ENCODE measurements at regions not wholly inside any gene's neighbourhood (a gene's known extent, or its start where the extent isn't known, plus 50 kb on each side); places are given as distances from the start of the nearest gene placed in this dataset.

DNA sequence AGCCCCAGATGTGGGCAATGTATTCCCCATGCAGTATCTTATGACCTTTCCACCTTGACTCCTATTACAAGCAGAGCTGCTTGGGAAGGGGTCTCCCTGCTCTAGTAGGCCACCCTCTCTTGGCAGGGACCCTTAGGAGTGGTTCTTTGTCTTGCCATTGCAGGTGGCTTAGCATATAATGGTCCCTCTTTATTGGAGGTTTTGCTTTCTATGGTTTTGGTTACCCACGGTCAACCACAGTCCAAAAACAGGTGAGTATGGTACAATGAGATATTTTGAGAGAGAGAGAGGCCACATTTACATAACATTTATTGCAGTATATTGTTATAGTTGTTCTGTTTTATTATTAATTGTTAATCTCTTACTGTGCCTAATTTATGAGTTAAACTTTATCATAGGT lies 472.8 kb upstream of the ASIC2 start:
- H3K4me2 ChIP-seq (replicated peaks; ENCODE audit: low read depth, low read length, poor library complexity, severe bottlenecking): no peak overlapping the region
- DNase-seq (no peak), ATAC-seq (ENCODE audit: low read depth) (no peak)
- no peaks in the 10 kb centered on the region for H3K4me1 Mint-ChIP-seq
- H3K27me3 ChIP-seq (replicated peaks in 1 of 4; ENCODE audit: control extremely low read depth in 1 of 4, control insufficient read depth in 3 of 4, insufficient read depth in 4 of 4, low read length in 3 of 4): no peaks in the 10 kb centered on the region
- no peaks in the 10 kb centered on the region for H3K9me3 Mint-ChIP-seq (ENCODE audit: insufficient read depth)
- no peak overlapping the region for H3K9ac ChIP-seq (ENCODE audit: low read length)
- intact Hi-C loops (cut with micrococcal nuclease): no loop called here
- H3K27ac Mint-ChIP-seq: no peak overlapping the region
- no peaks in the 10 kb centered on the region for H3K36me3 ChIP-seq (replicated peaks in 1 of 2; ENCODE audit: control extremely low read depth in 1 of 2, control insufficient read depth in 1 of 2, extremely low read depth in 1 of 2, insufficient read depth in 2 of 2, low read length in 1 of 2)
- H3K4me3 Mint-ChIP-seq: no peak overlapping the region
- no peaks in the 10 kb centered on the region for H4K20me1 ChIP-seq (ENCODE audit: control insufficient read depth, insufficient read depth, low read length, poor library complexity, severe bottlenecking)
- no peaks in the 10 kb centered on the region for H3K9me3 ChIP-seq (ENCODE audit: control extremely low read depth in 1 of 3, control insufficient read depth in 2 of 3, insufficient read depth in 1 of 3, low read length in 2 of 3)
- CTCF ChIA-PET: interaction anchor here (2.4 kb wide), 1 partner anchor 12 kb away, joined by 10 read pairs; no protein-coding TSS in a partner anchor
- WGBS (ENCODE audit: insufficient coverage): no CpG with 5 or more reads among the region's 1 CpG
- no peaks in the 10 kb centered on the region for H3K79me2 ChIP-seq (ENCODE audit: control insufficient read depth, insufficient read depth, low read length)
- TF ChIP-seq, protein P1, sequence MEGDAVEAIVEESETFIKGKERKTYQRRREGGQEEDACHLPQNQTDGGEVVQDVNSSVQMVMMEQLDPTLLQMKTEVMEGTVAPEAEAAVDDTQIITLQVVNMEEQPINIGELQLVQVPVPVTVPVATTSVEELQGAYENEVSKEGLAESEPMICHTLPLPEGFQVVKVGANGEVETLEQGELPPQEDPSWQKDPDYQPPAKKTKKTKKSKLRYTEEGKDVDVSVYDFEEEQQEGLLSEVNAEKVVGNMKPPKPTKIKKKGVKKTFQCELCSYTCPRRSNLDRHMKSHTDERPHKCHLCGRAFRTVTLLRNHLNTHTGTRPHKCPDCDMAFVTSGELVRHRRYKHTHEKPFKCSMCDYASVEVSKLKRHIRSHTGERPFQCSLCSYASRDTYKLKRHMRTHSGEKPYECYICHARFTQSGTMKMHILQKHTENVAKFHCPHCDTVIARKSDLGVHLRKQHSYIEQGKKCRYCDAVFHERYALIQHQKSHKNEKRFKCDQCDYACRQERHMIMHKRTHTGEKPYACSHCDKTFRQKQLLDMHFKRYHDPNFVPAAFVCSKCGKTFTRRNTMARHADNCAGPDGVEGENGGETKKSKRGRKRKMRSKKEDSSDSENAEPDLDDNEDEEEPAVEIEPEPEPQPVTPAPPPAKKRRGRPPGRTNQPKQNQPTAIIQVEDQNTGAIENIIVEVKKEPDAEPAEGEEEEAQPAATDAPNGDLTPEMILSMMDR (IDR thresholded peaks at IDR 0.05): no peak
- no peak for TF ChIP-seq EZH2 (IDR thresholded peaks at IDR 0.05; ENCODE audit: borderline replicate concordance, insufficient read depth, low read depth, low read length, poor library complexity, severe bottlenecking)
- H3K27ac ChIP-seq (ENCODE audit: low read length in 2 of 2): no peak overlapping the region
- H2AFZ ChIP-seq (ENCODE audit: insufficient read depth, low read depth, low read length, poor library complexity, severe bottlenecking): no peak overlapping the region
- no peak overlapping the region for H3K4me3 ChIP-seq (ENCODE audit: control extremely low read depth in 1 of 5, extremely low read depth in 1 of 5, insufficient read depth in 1 of 5, low read depth in 2 of 5, low read length in 4 of 5)
- POLR2A ChIA-PET: no interaction called here
- H3K27me3 Mint-ChIP-seq: peaks cover 9% of the 10 kb centered on the region
- no peaks in the 10 kb centered on the region for H3K4me1 ChIP-seq (ENCODE audit: control insufficient read depth in 2 of 2, insufficient read depth in 2 of 2, low read length in 2 of 2)

DNA sequence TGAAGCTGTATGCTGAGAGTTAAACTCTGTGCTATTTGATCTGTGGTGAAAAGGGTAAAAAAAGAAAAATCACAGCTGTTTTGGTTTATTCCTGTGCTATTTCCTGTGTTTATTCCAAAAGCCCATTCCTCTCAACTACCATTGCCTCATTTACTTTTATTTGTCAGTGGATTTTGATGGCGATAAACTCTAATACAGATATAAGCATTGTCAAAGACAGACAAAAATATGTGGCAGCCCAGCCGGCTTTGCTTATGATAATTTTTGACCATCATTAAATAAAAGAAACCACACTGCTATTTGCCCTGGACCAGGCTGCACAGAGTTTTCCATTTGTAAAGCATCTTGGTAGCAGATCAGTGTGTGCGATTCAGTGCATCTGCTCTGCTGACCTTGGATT lies 473.6 kb upstream of the ASIC2 start:
- H3K4me1 ChIP-seq (ENCODE audit: control insufficient read depth in 2 of 2, insufficient read depth in 2 of 2, low read length in 2 of 2): no peaks in the 10 kb centered on the region
- no peak overlapping the region for H2AFZ ChIP-seq (ENCODE audit: insufficient read depth, low read depth, low read length, poor library complexity, severe bottlenecking)
- H4K20me1 ChIP-seq (ENCODE audit: control insufficient read depth, insufficient read depth, low read length, poor library complexity, severe bottlenecking): no peaks in the 10 kb centered on the region
- ChIA-PET CTCF (interaction anchor here (2.4 kb wide), 1 partner anchor 12 kb away, joined by 10 read pairs; no protein-coding TSS in a partner anchor), POLR2A (no interaction called here)
- WGBS (ENCODE audit: insufficient coverage): 97% methylated on average over 2 of the region's 3 CpGs
- Mint-ChIP-seq H3K4me1 (no peaks in the 10 kb centered on the region), H3K9me3 (ENCODE audit: insufficient read depth) (no peaks in the 10 kb centered on the region), H3K4me3 (no peak overlapping the region), H3K27me3 (peaks cover 12% of the 10 kb centered on the region), H3K27ac (no peak overlapping the region)
- no peaks in the 10 kb centered on the region for H3K79me2 ChIP-seq (ENCODE audit: control insufficient read depth, insufficient read depth, low read length)
- no peaks in the 10 kb centered on the region for H3K9me3 ChIP-seq (ENCODE audit: control extremely low read depth in 1 of 3, control insufficient read depth in 2 of 3, insufficient read depth in 1 of 3, low read length in 2 of 3)
- H3K36me3 ChIP-seq (replicated peaks in 1 of 2; ENCODE audit: control extremely low read depth in 1 of 2, control insufficient read depth in 1 of 2, extremely low read depth in 1 of 2, insufficient read depth in 2 of 2, low read length in 1 of 2): no peaks in the 10 kb centered on the region
- no peak overlapping the region for H3K9ac ChIP-seq (ENCODE audit: low read length)
- no peak overlapping the region for H3K27ac ChIP-seq (ENCODE audit: low read length in 2 of 2)
- DNase-seq: no peak
- no peak for ATAC-seq (ENCODE audit: low read depth)
- TF ChIP-seq, protein P1 (IDR thresholded peaks at IDR 0.05): no peak
- TF ChIP-seq EZH2 (IDR thresholded peaks at IDR 0.05; ENCODE audit: borderline replicate concordance, insufficient read depth, low read depth, low read length, poor library complexity, severe bottlenecking): no peak
- H3K4me3 ChIP-seq (ENCODE audit: control extremely low read depth in 1 of 5, extremely low read depth in 1 of 5, insufficient read depth in 1 of 5, low read depth in 2 of 5, low read length in 4 of 5): no peak overlapping the region
- no peak overlapping the region for H3K4me2 ChIP-seq (replicated peaks; ENCODE audit: low read depth, low read length, poor library complexity, severe bottlenecking)
- H3K27me3 ChIP-seq (replicated peaks in 1 of 4; ENCODE audit: control extremely low read depth in 1 of 4, control insufficient read depth in 3 of 4, insufficient read depth in 4 of 4, low read length in 3 of 4): no peaks in the 10 kb centered on the region
- intact Hi-C loops (cut with micrococcal nuclease): no loop called here
